GM10248 (cell line): ENCODE measurements at regions not wholly inside any gene's neighbourhood (a gene's known extent, or its start where the extent isn't known, plus 50 kb on each side); places are given as distances from the start of the nearest gene placed in this dataset.

Source experiments
- CTCF ChIA-PET: fragments of 300-600 bp; sonication (Branson Sonifier 250); formaldehyde crosslinking; extraction: SDS; loops from one replicate; lab custom pipeline; 2021; ENCODE audit warnings: antibody characterized with exemption; lab: Yijun Ruan, JAX
- POLR2A ChIA-PET: fragments of 350-650 bp; sonication (Branson Sonifier 250); formaldehyde crosslinking; extraction: SDS; loops from one replicate; lab custom pipeline; 2020; ENCODE audit warnings: antibody characterized with exemption; lab: Yijun Ruan, JAX
- DNase-seq: peaks from one replicate; pipeline ENCODE4 v3.0.0; 2012; ENCODE audit errors: extremely low spot score
- TF ChIP-seq, protein P1 (sequence below): IDR thresholded peaks from 2 replicates; pipeline ENCODE4 v1.5.1; 2012; ENCODE audit warnings: mild to moderate bottlenecking, low read depth; ENCODE audit errors: extremely low read depth, missing control alignments, control extremely low read depth

DNA sequence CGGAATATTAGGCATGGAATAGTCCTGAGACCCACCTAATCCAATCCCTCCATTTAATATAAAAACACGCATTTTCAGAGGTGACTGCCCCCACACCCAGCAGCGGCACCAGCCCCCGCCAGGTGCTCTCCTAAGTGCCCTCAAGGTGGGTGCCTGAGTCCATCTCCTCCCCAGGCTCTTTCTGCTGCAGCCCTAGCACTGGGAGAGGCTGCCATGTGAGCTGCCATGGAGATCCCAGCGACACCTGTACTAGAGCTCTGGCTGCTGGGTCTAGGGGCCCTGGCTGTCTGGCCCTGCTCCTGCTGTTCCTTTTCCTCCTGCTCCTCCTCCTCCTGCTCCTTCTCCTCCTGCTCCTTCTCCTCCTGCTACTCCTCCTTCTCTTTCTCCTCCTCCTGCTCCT lies 191.1 kb upstream of the BMPER start:
- TF ChIP-seq, protein P1, sequence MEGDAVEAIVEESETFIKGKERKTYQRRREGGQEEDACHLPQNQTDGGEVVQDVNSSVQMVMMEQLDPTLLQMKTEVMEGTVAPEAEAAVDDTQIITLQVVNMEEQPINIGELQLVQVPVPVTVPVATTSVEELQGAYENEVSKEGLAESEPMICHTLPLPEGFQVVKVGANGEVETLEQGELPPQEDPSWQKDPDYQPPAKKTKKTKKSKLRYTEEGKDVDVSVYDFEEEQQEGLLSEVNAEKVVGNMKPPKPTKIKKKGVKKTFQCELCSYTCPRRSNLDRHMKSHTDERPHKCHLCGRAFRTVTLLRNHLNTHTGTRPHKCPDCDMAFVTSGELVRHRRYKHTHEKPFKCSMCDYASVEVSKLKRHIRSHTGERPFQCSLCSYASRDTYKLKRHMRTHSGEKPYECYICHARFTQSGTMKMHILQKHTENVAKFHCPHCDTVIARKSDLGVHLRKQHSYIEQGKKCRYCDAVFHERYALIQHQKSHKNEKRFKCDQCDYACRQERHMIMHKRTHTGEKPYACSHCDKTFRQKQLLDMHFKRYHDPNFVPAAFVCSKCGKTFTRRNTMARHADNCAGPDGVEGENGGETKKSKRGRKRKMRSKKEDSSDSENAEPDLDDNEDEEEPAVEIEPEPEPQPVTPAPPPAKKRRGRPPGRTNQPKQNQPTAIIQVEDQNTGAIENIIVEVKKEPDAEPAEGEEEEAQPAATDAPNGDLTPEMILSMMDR, result no peak
- no peak for DNase-seq
- ChIA-PET POLR2A (no interaction called here), CTCF (no interaction called here)

GRCh38 chr7:33716581-33717477 lies 188.5 kb upstream of the BMPER start:
- TF ChIP-seq, protein P1, result peak; percentile 37

DNA sequence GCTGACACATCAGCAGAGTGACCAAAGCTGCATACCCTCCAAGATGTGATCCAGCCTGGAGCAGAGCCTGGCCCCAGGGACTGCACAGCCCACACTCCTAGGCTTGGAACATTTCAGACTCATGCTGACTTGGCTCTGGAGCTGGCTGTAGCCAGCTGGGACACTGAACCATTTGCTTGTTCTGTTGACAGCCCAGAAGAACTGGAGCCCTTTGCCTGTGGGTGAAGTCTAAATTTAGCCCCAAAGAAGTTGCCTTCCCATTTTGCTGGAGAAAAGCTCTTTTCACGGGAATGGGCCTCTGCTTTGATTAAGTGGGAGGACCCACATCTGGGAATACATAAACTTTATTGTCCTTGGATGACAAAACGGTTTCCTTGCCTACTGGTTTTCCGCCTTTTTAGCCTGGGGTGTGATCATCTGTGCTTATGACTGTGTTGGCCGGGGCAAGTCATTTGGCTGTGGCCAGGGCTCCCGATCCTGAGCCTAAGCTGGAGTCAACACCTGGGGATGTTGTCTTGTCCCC lies 186.2 kb upstream of the BMPER start:
- POLR2A ChIA-PET, result no interaction called here

More at GRCh38 chr7:33716581-33717477, 188.5 kb upstream of the BMPER start:
- DNase-seq, result no peak
- ChIA-PET POLR2A (no interaction called here), CTCF (interaction anchor here (1.1 kb wide), 1 partner anchor 178 kb away, joined by 3 read pairs; no protein-coding TSS in a partner anchor)

GRCh38 chr7:33720139-33720538 lies 185.2 kb upstream of the BMPER start:
- TF ChIP-seq, protein P1, result no peak
- no peak for DNase-seq
- ChIA-PET CTCF (no interaction called here), POLR2A (no interaction called here)

More for the DNA sequence above, 186.2 kb upstream of the BMPER start:
- CTCF ChIA-PET, result interaction anchor here (1.0 kb wide), 1 partner anchor 10 kb away, joined by 3 read pairs; no protein-coding TSS in a partner anchor
- TF ChIP-seq, protein P1, result no peak
- DNase-seq, result no peak

GRCh38 chr7:33720870-33721269 lies 184.5 kb upstream of the BMPER start:
- DNase-seq, result no peak
- POLR2A ChIA-PET, result no interaction called here
- CTCF ChIA-PET, result interaction anchor here (1.0 to 1.2 kb wide), 3 partner anchors 11 to 175 kb away, joined by 3 to 4 read pairs (median 3); no protein-coding TSS in a partner anchor
- TF ChIP-seq, protein P1, result no peak

DNA sequence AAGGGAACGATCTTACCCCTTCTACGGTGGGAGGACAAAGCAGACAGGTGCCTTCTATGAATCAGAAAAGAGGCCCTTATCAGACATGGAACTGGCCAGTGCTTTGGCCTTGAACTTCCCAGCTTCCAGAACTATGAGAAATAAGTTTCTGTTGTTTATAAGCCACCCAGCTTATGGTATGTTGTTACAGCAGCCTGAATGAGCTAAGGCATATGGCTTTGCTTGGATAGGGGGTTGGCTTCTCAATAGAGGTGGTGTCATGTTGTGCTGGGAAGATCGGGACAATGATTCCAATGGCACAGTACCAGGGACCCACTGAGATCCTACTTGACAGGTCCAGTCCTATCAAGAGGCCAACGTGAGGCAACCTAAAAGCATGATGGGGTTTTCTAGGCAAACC lies 183.4 kb upstream of the BMPER start:
- POLR2A ChIA-PET, result no interaction called here
- CTCF ChIA-PET, result interaction anchor here (1.0 to 1.2 kb wide), 3 partner anchors 10 to 174 kb away, joined by 3 to 4 read pairs (median 3); no protein-coding TSS in a partner anchor
- no peak for DNase-seq
- TF ChIP-seq, protein P1, result no peak
